MM.1S (cell line): ENCODE measurements at regions not wholly inside any gene's neighbourhood (a gene's known extent, or its start where the extent isn't known, plus 50 kb on each side); places are given as distances from the start of the nearest gene placed in this dataset.

ENCODE experiments used
- DNase-seq: peaks from one replicate; pipeline ENCODE4 v3.0.0-alpha.2; 2015
- H2AFZ ChIP-seq: fragments of 300-600 bp; sonication (generic); 2 replicates; pipeline ENCODE4 v1.6.0; 2016; ENCODE audit warnings: antibody characterized with exemption, low read length
- H3F3A ChIP-seq: fragments of 300-600 bp; sonication (generic); 2 replicates; pipeline ENCODE4 v1.6.1; 2016; ENCODE audit warnings: mild to moderate bottlenecking, antibody characterized with exemption, low read length, moderate library complexity, mixed read lengths; ENCODE audit not compliant: insufficient read depth
- H3K27ac ChIP-seq: fragments of 300-600 bp; sonication (generic); 2 replicates; pipeline ENCODE4 v1.5.1; 2016; ENCODE audit warnings: mild to moderate bottlenecking, low read length
- H3K27me3 ChIP-seq: fragments of 300-600 bp; sonication (generic); replicated peaks from 2 replicates; pipeline ENCODE4 v1.6.0; 2016; ENCODE audit warnings: low read length; ENCODE audit not compliant: insufficient read depth
- H3K36me3 ChIP-seq: fragments of 300-600 bp; sonication (generic); replicated peaks from 2 replicates; pipeline ENCODE4 v1.6.1; 2016; ENCODE audit warnings: mild to moderate bottlenecking, low read length, mixed read lengths; ENCODE audit not compliant: insufficient read depth
- H3K4me1 ChIP-seq: fragments of 300-600 bp; sonication (generic); 2 replicates; pipeline ENCODE4 v1.6.1; 2016; ENCODE audit warnings: low read length, mixed read lengths
- H3K4me2 ChIP-seq: fragments of 300-600 bp; sonication (generic); 2 replicates; pipeline ENCODE4 v1.6.0; 2016; ENCODE audit warnings: low read depth, low read length
- H3K4me3 ChIP-seq: fragments of 300-600 bp; sonication (generic); 2 replicates; pipeline ENCODE4 v1.5.1; 2016; ENCODE audit warnings: low read length, mixed read lengths
- H3K79me2 ChIP-seq: fragments of 300-600 bp; sonication (generic); 2 replicates; pipeline ENCODE4 v1.6.1; 2016; ENCODE audit warnings: mixed run types, low read length, mixed read lengths
- H3K9ac ChIP-seq: fragments of 300-600 bp; sonication (generic); 2 replicates; pipeline ENCODE4 v1.6.1; 2016; ENCODE audit warnings: low read length, mixed read lengths
- H3K9me2 ChIP-seq: fragments of 300-600 bp; sonication (generic); replicated peaks from 2 replicates; pipeline ENCODE4 v1.6.1; 2016; ENCODE audit warnings: mild to moderate bottlenecking, low read length, mixed read lengths; ENCODE audit not compliant: insufficient read depth
- H3K9me3 ChIP-seq: fragments of 300-600 bp; sonication (generic); replicated peaks from 2 replicates; pipeline ENCODE4 v1.6.1; 2016; ENCODE audit warnings: mild to moderate bottlenecking, low read length, mixed read lengths; ENCODE audit not compliant: insufficient read depth
- H4K20me1 ChIP-seq: fragments of 300-600 bp; sonication (generic); 2 replicates; pipeline ENCODE4 v1.6.1; 2016; ENCODE audit warnings: mild to moderate bottlenecking, low read length, moderate library complexity, mixed read lengths; ENCODE audit not compliant: insufficient read depth
- CTCF ChIP-seq: fragments of 300-600 bp; sonication (generic); IDR thresholded peaks from 2 replicates; pipeline ENCODE4 v1.5.1; 2016; ENCODE audit warnings: antibody characterized with exemption, low read length, mixed read lengths
- EZH2 ChIP-seq: fragments of 300-600 bp; sonication (generic); optimal IDR thresholded peaks from 2 replicates; pipeline ENCODE3; 2017; ENCODE audit warnings: low read depth, mild to moderate bottlenecking, antibody characterized with exemption, low read length, mixed read lengths
- EZH2phosphoT487 ChIP-seq: fragments of 300-600 bp; sonication (generic); IDR thresholded peaks from 2 replicates; pipeline ENCODE4 v1.6.1; 2018; ENCODE audit warnings: antibody characterized with exemption, low read length

- no peak overlapping the region for H3K4me3 ChIP-seq
- H2AFZ ChIP-seq, result no peak overlapping the region
- no peak overlapping the region for H3K27ac ChIP-seq
- peak; percentile 68 for DNase-seq
- no peak for TF ChIP-seq EZH2phosphoT487
- peak; percentile 90 for TF ChIP-seq CTCF
- no peak for TF ChIP-seq EZH2
- no peak overlapping the region for H3K9ac ChIP-seq
- H3K4me2 ChIP-seq, result no peak overlapping the region
- no peaks in the 10 kb centered on the region for H4K20me1 ChIP-seq
- no peaks in the 10 kb centered on the region for H3K9me2 ChIP-seq
- no peaks in the 10 kb centered on the region for H3K27me3 ChIP-seq
- no peaks in the 10 kb centered on the region for H3K4me1 ChIP-seq
- no peaks in the 10 kb centered on the region for H3K9me3 ChIP-seq
- H3K36me3 ChIP-seq, result no peaks in the 10 kb centered on the region
- H3K79me2 ChIP-seq, result no peaks in the 10 kb centered on the region
- no peaks in the 10 kb centered on the region for H3F3A ChIP-seq
Observed at GRCh38 chr3:182258538-182259177, 534.6 kb upstream of the ATP11B start.

- Histone ChIP-seq H3F3A (no peaks in the 10 kb centered on the region), H3K4me2 (no peak overlapping the region), H3K9me2 (no peaks in the 10 kb centered on the region), H3K9me3 (no peaks in the 10 kb centered on the region), H3K79me2 (no peaks in the 10 kb centered on the region), H3K27me3 (no peaks in the 10 kb centered on the region), H3K27ac (no peak overlapping the region), H4K20me1 (no peaks in the 10 kb centered on the region), H3K4me3 (no peak overlapping the region), H2AFZ (no peak overlapping the region), H3K36me3 (no peaks in the 10 kb centered on the region), H3K9ac (no peak overlapping the region), H3K4me1 (no peaks in the 10 kb centered on the region)
- no peak for DNase-seq
- TF ChIP-seq EZH2phosphoT487 (no peak), EZH2 (no peak), CTCF (no peak)
Observed at GRCh38 chr3:182259579-182259978, 533.7 kb upstream of the ATP11B start.

- Histone ChIP-seq H3K4me2 (no peak overlapping the region), H4K20me1 (no peaks in the 10 kb centered on the region), H3K27me3 (no peaks in the 10 kb centered on the region), H3K36me3 (no peaks in the 10 kb centered on the region), H3K4me3 (no peak overlapping the region), H3F3A (no peaks in the 10 kb centered on the region), H2AFZ (no peak overlapping the region), H3K4me1 (no peaks in the 10 kb centered on the region), H3K9me2 (no peaks in the 10 kb centered on the region), H3K27ac (no peak overlapping the region), H3K79me2 (no peaks in the 10 kb centered on the region), H3K9me3 (no peaks in the 10 kb centered on the region), H3K9ac (no peak overlapping the region)
- TF ChIP-seq CTCF (no peak), EZH2phosphoT487 (no peak), EZH2 (no peak)
- no peak for DNase-seq
Observed at GRCh38 chr3:182261041-182261440, 532.3 kb upstream of the ATP11B start.
